Endothelial cell of umbilical vein (primary cell): ENCODE measurements at regions not wholly inside any gene's neighbourhood (a gene's known extent, or its start where the extent isn't known, plus 50 kb on each side); places are given as distances from the start of the nearest gene placed in this dataset.

Experiments used
- EZH2 ChIP-seq: IDR thresholded peaks from 2 replicates; pipeline ENCODE4 v1.6.1; 2012; ENCODE audit warnings: borderline replicate concordance, low read depth, mild to moderate bottlenecking, moderate library complexity, low read length, inconsistent platforms; ENCODE audit not compliant: severe bottlenecking
- MYC ChIP-seq: IDR thresholded peaks from one replicate; pipeline ENCODE4 v1.6.1; 2011; ENCODE audit warnings: mild to moderate bottlenecking, low read depth, low read length
- POLR2A ChIP-seq: IDR thresholded peaks from 2 replicates; pipeline ENCODE4 v1.6.1; 2012; ENCODE audit warnings: low read depth, mild to moderate bottlenecking, control low read depth, low read length
- POLR2AphosphoS5 ChIP-seq: IDR thresholded peaks from 2 replicates; pipeline ENCODE4 v1.6.1; 2012; ENCODE audit warnings: low read depth, mild to moderate bottlenecking, control low read depth, low read length, moderate library complexity; ENCODE audit not compliant: insufficient read depth
- TF ChIP-seq, protein P1 (sequence below), 2 donors: IDR thresholded peaks; 1 replicate in 1 of 2; 2 replicates in 1 of 2; pipeline ENCODE4 v1.5.1; 2011; ENCODE audit warnings: low read length in 2 of 2, mild to moderate bottlenecking in 2 of 2, moderate library complexity in 2 of 2, control low read depth in 1 of 2, inconsistent platforms in 1 of 2, low read depth in 1 of 2; ENCODE audit not compliant: insufficient read depth in 1 of 2; ENCODE audit errors: extremely low read depth in 1 of 2
- TF ChIP-seq, protein P2 (sequence below): IDR thresholded peaks from 2 replicates; pipeline ENCODE4 v1.6.1; 2011; ENCODE audit not compliant: insufficient read depth, insufficient read length

DNA sequence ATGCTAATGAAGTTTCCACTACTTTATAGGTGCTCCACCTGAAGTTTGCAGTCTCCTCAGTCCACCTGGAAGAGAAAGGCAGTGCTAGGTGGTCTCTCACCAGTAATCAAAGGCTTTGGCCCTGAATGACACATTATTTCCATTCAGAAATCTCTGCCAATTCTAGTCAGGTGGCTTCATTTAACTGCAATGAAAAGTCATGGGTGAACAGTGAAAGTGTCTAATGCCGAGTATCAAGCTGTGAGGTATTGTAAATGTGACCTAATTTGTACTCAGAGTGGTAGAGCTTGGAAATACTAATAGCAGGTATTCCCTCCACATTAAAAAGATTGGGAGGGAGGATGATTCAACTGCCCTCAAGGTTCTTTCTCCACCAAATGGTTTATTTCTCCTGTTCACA, 220.9 kb upstream of the LRFN5 start:
- TF ChIP-seq, protein P1, sequence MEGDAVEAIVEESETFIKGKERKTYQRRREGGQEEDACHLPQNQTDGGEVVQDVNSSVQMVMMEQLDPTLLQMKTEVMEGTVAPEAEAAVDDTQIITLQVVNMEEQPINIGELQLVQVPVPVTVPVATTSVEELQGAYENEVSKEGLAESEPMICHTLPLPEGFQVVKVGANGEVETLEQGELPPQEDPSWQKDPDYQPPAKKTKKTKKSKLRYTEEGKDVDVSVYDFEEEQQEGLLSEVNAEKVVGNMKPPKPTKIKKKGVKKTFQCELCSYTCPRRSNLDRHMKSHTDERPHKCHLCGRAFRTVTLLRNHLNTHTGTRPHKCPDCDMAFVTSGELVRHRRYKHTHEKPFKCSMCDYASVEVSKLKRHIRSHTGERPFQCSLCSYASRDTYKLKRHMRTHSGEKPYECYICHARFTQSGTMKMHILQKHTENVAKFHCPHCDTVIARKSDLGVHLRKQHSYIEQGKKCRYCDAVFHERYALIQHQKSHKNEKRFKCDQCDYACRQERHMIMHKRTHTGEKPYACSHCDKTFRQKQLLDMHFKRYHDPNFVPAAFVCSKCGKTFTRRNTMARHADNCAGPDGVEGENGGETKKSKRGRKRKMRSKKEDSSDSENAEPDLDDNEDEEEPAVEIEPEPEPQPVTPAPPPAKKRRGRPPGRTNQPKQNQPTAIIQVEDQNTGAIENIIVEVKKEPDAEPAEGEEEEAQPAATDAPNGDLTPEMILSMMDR (IDR thresholded peaks at IDR 0.05; ENCODE audit: extremely low read depth in 1 of 2, insufficient read depth in 1 of 2, low read depth in 1 of 2, low read length in 2 of 2): no peak
- TF ChIP-seq POLR2A (no peak), POLR2AphosphoS5 (no peak), MYC (no peak), EZH2 (no peak)
- TF ChIP-seq, protein P2, sequence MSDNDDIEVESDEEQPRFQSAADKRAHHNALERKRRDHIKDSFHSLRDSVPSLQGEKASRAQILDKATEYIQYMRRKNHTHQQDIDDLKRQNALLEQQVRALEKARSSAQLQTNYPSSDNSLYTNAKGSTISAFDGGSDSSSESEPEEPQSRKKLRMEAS: no peak
